ENCODE measurements at regions not wholly inside any gene's neighbourhood (a gene's known extent, or its start where the extent isn't known, plus 50 kb on each side); places are given as distances from the start of the nearest gene placed in this dataset.

- no peak for TF ChIP-seq POLR2AphosphoS5 (IDR thresholded peaks at IDR 0.05; ENCODE audit: low read depth, low read length)
- no peak for TF ChIP-seq CTCF (IDR thresholded peaks at IDR 0.05)
- no peak for TF ChIP-seq REST (IDR thresholded peaks at IDR 0.05; ENCODE audit: insufficient read depth in 1 of 2, low read depth in 2 of 2, low read length in 1 of 2)
- no peak for TF ChIP-seq TCF7L2 (IDR thresholded peaks at IDR 0.05; ENCODE audit: low read depth, low read length)
These were observed 57.9 kb upstream of the SPHKAP start for GRCh38 chr2:228239207-228239906.

Measured in Panc1 (cell line).